NB4 (cell line): ENCODE measurements at regions not wholly inside any gene's neighbourhood (a gene's known extent, or its start where the extent isn't known, plus 50 kb on each side); places are given as distances from the start of the nearest gene placed in this dataset.

Experiments used
- DNase-seq: peaks from one replicate; pipeline ENCODE4 v3.0.0; 2010; ENCODE audit warnings: low read depth
- H3K4me3 ChIP-seq: one replicate; pipeline ENCODE4 v1.5.1; 2011; ENCODE audit warnings: mild to moderate bottlenecking, low read depth, low read length, moderate library complexity
- CTCF ChIP-seq: IDR thresholded peaks from one replicate; pipeline ENCODE4 v1.5.1; 2012; ENCODE audit warnings: low read depth, low read length
- MAX ChIP-seq: IDR thresholded peaks from 2 replicates; pipeline ENCODE4 v1.6.1; 2011; ENCODE audit warnings: low read depth, low read length
- MYC ChIP-seq: IDR thresholded peaks from 2 replicates; pipeline ENCODE4 v1.6.1; 2011; ENCODE audit warnings: low read depth, low read length
- POLR2A ChIP-seq: IDR thresholded peaks from 2 replicates; pipeline ENCODE4 v1.6.1; 2011; ENCODE audit warnings: mild to moderate bottlenecking; ENCODE audit not compliant: insufficient read length; ENCODE audit errors: extremely low read depth

GRCh38 chr4:28001698-28002097 lies 1141.1 kb downstream of the STIM2 start:
- TF ChIP-seq MYC (no peak), POLR2A (no peak)
- DNase-seq = no peak
- no peak overlapping the region for H3K4me3 ChIP-seq

- H3K4me3 ChIP-seq = no peak overlapping the region
- no peak for TF ChIP-seq CTCF
- TF ChIP-seq POLR2A = no peak
- TF ChIP-seq MYC = no peak
- TF ChIP-seq MAX = no peak
- DNase-seq = no peak
Measured at GRCh38 chr4:28004520-28004919, 1143.9 kb downstream of the STIM2 start.

- no peak for TF ChIP-seq MYC
- TF ChIP-seq MAX = no peak
- TF ChIP-seq CTCF = no peak
- no peak for TF ChIP-seq POLR2A
Measured at GRCh38 chr4:28006021-28006420, 1145.4 kb downstream of the STIM2 start.

GRCh38 chr4:28007693-28008092 lies 1147.1 kb downstream of the STIM2 start:
- H3K4me3 ChIP-seq = no peak overlapping the region
- DNase-seq = no peak
- no peak for TF ChIP-seq MAX
- no peak for TF ChIP-seq POLR2A
- no peak for TF ChIP-seq MYC
- TF ChIP-seq CTCF = no peak

More at GRCh38 chr4:28006021-28006420, 1145.4 kb downstream of the STIM2 start:
- no peak for DNase-seq
- H3K4me3 ChIP-seq = no peak overlapping the region

GRCh38 chr4:28009541-28009940 lies 1148.9 kb downstream of the STIM2 start:
- no peak overlapping the region for H3K4me3 ChIP-seq
- no peak for DNase-seq
- TF ChIP-seq MAX (no peak), MYC (no peak), POLR2A (no peak), CTCF (no peak)

- TF ChIP-seq CTCF (no peak), POLR2A (no peak), MAX (no peak), MYC (no peak)
- no peak for DNase-seq
- H3K4me3 ChIP-seq = no peak overlapping the region
Measured at GRCh38 chr4:28010577-28011240, 1150.1 kb downstream of the STIM2 start.
